Esophagus muscularis mucosa (tissue), 3 donors: ENCODE measurements at regions not wholly inside any gene's neighbourhood (a gene's known extent, or its start where the extent isn't known, plus 50 kb on each side); places are given as distances from the start of the nearest gene placed in this dataset.

Experiments used
- CTCF ChIP-seq, 3 experiments: fragments of 200-600 bp in 2 of 3; fragments of 450-650 bp in 1 of 3; sonication (generic) in 2 of 3; IDR thresholded peaks; one replicate each; pipeline ENCODE4 v1.5.1; 2017 to 2019; ENCODE audit warnings: antibody characterized with exemption in 3 of 3, mild to moderate bottlenecking in 2 of 3, moderate library complexity in 1 of 3
- POLR2A ChIP-seq: fragments of 450-650 bp; IDR thresholded peaks from one replicate; pipeline ENCODE4 v1.6.1; 2017; ENCODE audit warnings: antibody characterized with exemption, moderate library complexity, mild to moderate bottlenecking, low read depth
- POLR2AphosphoS5 ChIP-seq, 2 donors: sonication (generic); formaldehyde crosslinking; IDR thresholded peaks; one replicate each; pipeline ENCODE4 v1.6.1; 2017; ENCODE audit warnings: antibody characterized with exemption in 2 of 2

- TF ChIP-seq CTCF (IDR thresholded peaks at IDR 0.05): no peak
- TF ChIP-seq POLR2A: no peak
- no peak for TF ChIP-seq POLR2AphosphoS5 (IDR thresholded peaks at IDR 0.05)
Measured at GRCh38 chrX:63551856-63552255, 200.7 kb upstream of the SPIN4 start.
